Cerebellar cortex (tissue), 1 donor: ENCODE measurements at regions not wholly inside any gene's neighbourhood (a gene's known extent, or its start where the extent isn't known, plus 50 kb on each side); places are given as distances from the start of the nearest gene placed in this dataset.
A peak's percentile ranks its signal among the peaks of the same experiment; 100 is the strongest.

Experiments
- DNase-seq: peaks from one replicate; pipeline ENCODE4 v3.0.0-alpha.2; 2015; ENCODE audit warnings: low spot score

- DNase-seq: no peak
These were observed 1970.4 kb upstream of the WWC1 start for GRCh38 chr5:166320920-166321480.

- DNase-seq: no peak
These were observed 1967.1 kb upstream of the WWC1 start for GRCh38 chr5:166324372-166324771.

- DNase-seq: no peak
These were observed 1962.2 kb upstream of the WWC1 start for GRCh38 chr5:166329149-166329800.

GRCh38 chr5:166330036-166330435 lies 1961.4 kb upstream of the WWC1 start:
- no peak for DNase-seq

- no peak for DNase-seq
These were observed 1959.9 kb upstream of the WWC1 start for GRCh38 chr5:166331521-166331920.

- DNase-seq: no peak
These were observed 1952.6 kb upstream of the WWC1 start for GRCh38 chr5:166338801-166339200.

- DNase-seq: no peak
These were observed 1951.4 kb upstream of the WWC1 start for GRCh38 chr5:166340039-166340438.

- DNase-seq: peak; percentile 8
These were observed 1949.6 kb upstream of the WWC1 start for GRCh38 chr5:166341740-166342337.

GRCh38 chr5:166342402-166342801 lies 1949.0 kb upstream of the WWC1 start:
- no peak for DNase-seq

GRCh38 chr5:166346726-166347374 lies 1944.6 kb upstream of the WWC1 start:
- no peak for DNase-seq

GRCh38 chr5:166349046-166349445 lies 1942.4 kb upstream of the WWC1 start:
- no peak for DNase-seq

GRCh38 chr5:166353580-166353979 lies 1937.9 kb upstream of the WWC1 start:
- DNase-seq: no peak

- no peak for DNase-seq
These were observed 1937.1 kb upstream of the WWC1 start for GRCh38 chr5:166354332-166354731.

- DNase-seq: no peak
These were observed 1935.3 kb upstream of the WWC1 start for GRCh38 chr5:166356096-166356495.

GRCh38 chr5:166358127-166358830 lies 1933.2 kb upstream of the WWC1 start:
- no peak for DNase-seq

- DNase-seq: no peak
These were observed 1928.2 kb upstream of the WWC1 start for GRCh38 chr5:166363087-166363760.

GRCh38 chr5:166365164-166365563 lies 1926.3 kb upstream of the WWC1 start:
- DNase-seq: no peak

- no peak for DNase-seq
These were observed 1924.1 kb upstream of the WWC1 start for GRCh38 chr5:166367391-166367790.

GRCh38 chr5:166369346-166369745 lies 1922.1 kb upstream of the WWC1 start:
- no peak for DNase-seq

GRCh38 chr5:166369807-166370206 lies 1921.6 kb upstream of the WWC1 start:
- no peak for DNase-seq

- no peak for DNase-seq
These were observed 1920.3 kb upstream of the WWC1 start for GRCh38 chr5:166370928-166371690.
